GM12891 (cell line): ENCODE measurements at regions not wholly inside any gene's neighbourhood (a gene's known extent, or its start where the extent isn't known, plus 50 kb on each side); places are given as distances from the start of the nearest gene placed in this dataset.

ENCODE experiments used
- POLR2A ChIP-seq: IDR thresholded peaks from 2 replicates; pipeline ENCODE4 v1.6.1; 2011; ENCODE audit warnings: low read depth, low read length, control low read depth
- POLR2AphosphoS5 ChIP-seq: IDR thresholded peaks from 2 replicates; pipeline ENCODE4 v1.6.1; 2011; ENCODE audit warnings: low read depth, low read length, control low read depth
- TAF1 ChIP-seq: IDR thresholded peaks from 2 replicates; pipeline ENCODE4 v1.6.1; 2011; ENCODE audit warnings: low read depth, low read length, control low read depth

DNA sequence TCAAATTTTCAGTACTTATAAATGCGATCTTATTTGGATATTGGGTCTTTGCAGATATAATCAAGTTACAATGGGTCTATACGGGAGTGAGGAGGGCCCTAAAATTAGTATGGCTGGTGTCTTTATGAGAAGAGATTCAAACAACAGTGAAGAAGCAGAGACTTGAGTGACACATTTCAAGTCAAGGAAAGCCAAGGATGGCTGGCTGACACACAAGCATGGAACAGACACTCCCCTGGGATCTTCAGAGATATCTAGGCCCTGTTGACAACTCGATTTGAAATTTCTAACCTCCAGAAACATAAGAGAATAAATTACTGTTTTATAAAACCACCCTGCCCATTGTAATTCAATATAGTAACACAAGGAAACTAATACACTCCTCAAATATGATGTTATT is 1886.0 kb upstream of the PCDH7 start:
- TF ChIP-seq POLR2AphosphoS5, result no peak
- TF ChIP-seq TAF1, result no peak
- no peak for TF ChIP-seq POLR2A
